ENCODE measurements at regions not wholly inside any gene's neighbourhood (a gene's known extent, or its start where the extent isn't known, plus 50 kb on each side); places are given as distances from the start of the nearest gene placed in this dataset.

DNA sequence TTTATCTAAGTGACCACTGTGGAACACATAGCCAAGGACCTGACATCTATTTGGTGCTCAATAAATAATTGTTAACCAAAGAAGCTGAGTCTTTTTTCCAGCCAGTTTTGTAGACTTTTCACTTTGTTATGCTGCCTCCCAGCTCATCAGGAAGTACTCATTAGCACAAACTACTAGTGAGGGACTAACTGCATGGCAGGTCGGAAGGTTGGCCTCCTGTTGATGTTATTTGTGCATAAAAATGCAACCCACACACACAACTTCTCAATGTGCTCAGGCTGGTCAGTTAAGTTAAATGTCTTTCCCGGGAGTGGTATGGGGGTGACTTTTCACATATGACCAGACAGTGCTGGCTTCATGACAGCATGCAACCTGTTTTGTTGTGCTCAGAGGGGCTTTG lies 263.0 kb upstream of the TOPAZ1 start:
- H3K27ac ChIP-seq (ENCODE audit: low read depth, low read length): no peak overlapping the region
- no peaks in the 10 kb centered on the region for H3K79me2 ChIP-seq (ENCODE audit: insufficient read depth, low read length)
- TF ChIP-seq, protein P1, sequence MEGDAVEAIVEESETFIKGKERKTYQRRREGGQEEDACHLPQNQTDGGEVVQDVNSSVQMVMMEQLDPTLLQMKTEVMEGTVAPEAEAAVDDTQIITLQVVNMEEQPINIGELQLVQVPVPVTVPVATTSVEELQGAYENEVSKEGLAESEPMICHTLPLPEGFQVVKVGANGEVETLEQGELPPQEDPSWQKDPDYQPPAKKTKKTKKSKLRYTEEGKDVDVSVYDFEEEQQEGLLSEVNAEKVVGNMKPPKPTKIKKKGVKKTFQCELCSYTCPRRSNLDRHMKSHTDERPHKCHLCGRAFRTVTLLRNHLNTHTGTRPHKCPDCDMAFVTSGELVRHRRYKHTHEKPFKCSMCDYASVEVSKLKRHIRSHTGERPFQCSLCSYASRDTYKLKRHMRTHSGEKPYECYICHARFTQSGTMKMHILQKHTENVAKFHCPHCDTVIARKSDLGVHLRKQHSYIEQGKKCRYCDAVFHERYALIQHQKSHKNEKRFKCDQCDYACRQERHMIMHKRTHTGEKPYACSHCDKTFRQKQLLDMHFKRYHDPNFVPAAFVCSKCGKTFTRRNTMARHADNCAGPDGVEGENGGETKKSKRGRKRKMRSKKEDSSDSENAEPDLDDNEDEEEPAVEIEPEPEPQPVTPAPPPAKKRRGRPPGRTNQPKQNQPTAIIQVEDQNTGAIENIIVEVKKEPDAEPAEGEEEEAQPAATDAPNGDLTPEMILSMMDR (IDR thresholded peaks at IDR 0.05; ENCODE audit: extremely low read depth, low read depth, low read length): no peak

GRCh38 chr3:43979645-43980044 lies 262.0 kb upstream of the TOPAZ1 start:
- no peak overlapping the region for H3K4me3 ChIP-seq (ENCODE audit: insufficient read depth, low read length)
- H3K27ac ChIP-seq (ENCODE audit: low read depth, low read length): no peak overlapping the region
- no peaks in the 10 kb centered on the region for H3K36me3 ChIP-seq (ENCODE audit: insufficient read depth, low read length)
- DNase-seq (ENCODE audit: insufficient read length, low spot score, missing footprints): no peak
- no peaks in the 10 kb centered on the region for H3K9me3 ChIP-seq (ENCODE audit: low read depth, low read length)
- no peaks in the 10 kb centered on the region for H4K20me1 ChIP-seq (ENCODE audit: insufficient read depth, low read length)
- TF ChIP-seq, protein P1 (IDR thresholded peaks at IDR 0.05; ENCODE audit: extremely low read depth, low read depth, low read length): no peak
- no peaks in the 10 kb centered on the region for H3K79me2 ChIP-seq (ENCODE audit: insufficient read depth, low read length)
- H3K4me2 ChIP-seq (ENCODE audit: insufficient read depth, low read length): no peak overlapping the region
- no peaks in the 10 kb centered on the region for H3K4me1 ChIP-seq (ENCODE audit: insufficient read depth, low read length)
- H3K27me3 ChIP-seq (ENCODE audit: insufficient read depth, low read length): no peaks in the 10 kb centered on the region
- H2AFZ ChIP-seq (ENCODE audit: low read length): no peak overlapping the region

More for the DNA sequence above, 263.0 kb upstream of the TOPAZ1 start:
- no peak overlapping the region for H3K4me2 ChIP-seq (ENCODE audit: insufficient read depth, low read length)
- no peaks in the 10 kb centered on the region for H3K9me3 ChIP-seq (ENCODE audit: low read depth, low read length)
- H2AFZ ChIP-seq (ENCODE audit: low read length): no peak overlapping the region
- H4K20me1 ChIP-seq (ENCODE audit: insufficient read depth, low read length): no peaks in the 10 kb centered on the region
- H3K4me3 ChIP-seq (ENCODE audit: insufficient read depth, low read length): no peak overlapping the region
- H3K27me3 ChIP-seq (ENCODE audit: insufficient read depth, low read length): no peaks in the 10 kb centered on the region
- DNase-seq (ENCODE audit: insufficient read length, low spot score, missing footprints): no peak
- H3K36me3 ChIP-seq (ENCODE audit: insufficient read depth, low read length): no peaks in the 10 kb centered on the region
- no peaks in the 10 kb centered on the region for H3K4me1 ChIP-seq (ENCODE audit: insufficient read depth, low read length)

DNA sequence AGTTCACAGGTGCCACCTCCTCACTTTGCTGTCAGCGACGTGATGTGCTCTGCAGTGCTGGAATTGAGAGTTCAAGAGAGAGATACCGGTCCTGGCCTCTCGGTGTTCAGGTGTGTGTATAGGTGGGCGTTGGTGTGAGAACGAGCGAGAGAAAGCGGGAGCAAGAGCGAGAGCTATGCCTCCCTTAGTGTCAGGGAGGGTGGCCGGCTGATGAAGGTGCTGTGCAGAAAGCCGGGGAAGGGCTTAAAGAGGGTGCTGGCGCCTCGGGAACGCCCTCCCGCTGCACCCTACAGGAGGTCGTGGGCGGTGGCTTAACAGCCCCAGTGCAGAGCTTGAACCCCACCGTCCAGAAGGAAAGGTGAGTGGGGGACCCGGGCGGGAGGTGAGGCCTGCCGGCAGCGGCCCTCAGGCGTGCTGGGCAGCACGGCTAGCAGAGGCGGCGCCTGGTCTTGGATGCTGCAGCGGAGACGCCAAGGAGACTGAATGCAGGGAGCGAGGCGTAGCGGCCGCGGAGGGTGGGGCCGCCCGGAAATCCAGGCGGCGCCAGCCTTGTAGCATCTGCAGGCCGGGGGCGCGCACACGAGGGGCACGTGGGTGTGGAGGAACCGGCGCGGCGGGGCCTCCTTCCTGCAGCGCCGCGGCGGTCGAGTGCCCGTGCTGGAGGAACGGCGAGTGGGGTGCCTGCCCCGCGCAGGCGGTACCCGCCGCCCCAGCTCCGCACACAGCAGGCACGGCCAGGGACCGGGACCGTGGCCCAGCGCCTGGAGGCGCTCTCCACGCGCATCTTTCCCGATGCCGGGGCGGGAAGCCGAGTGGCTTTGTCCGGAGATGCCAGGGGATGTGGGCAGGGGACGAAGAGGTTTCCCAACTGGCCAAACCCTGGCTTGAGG lies 246.8 kb upstream of the TOPAZ1 start:
- Histone ChIP-seq H3K4me3 (ENCODE audit: insufficient read depth, low read length) (peak overlapping the region; percentile 81), H3K27me3 (ENCODE audit: insufficient read depth, low read length) (peaks cover 51% of the 10 kb centered on the region)

More for the DNA sequence above, 246.8 kb upstream of the TOPAZ1 start:
- H2AFZ ChIP-seq (ENCODE audit: low read length): peak overlapping the region; percentile 56
- H3K4me2 ChIP-seq (ENCODE audit: insufficient read depth, low read length): peak overlapping the region; percentile 86
- H3K79me2 ChIP-seq (ENCODE audit: insufficient read depth, low read length): peaks cover 8% of the 10 kb centered on the region
- TF ChIP-seq, protein P1 (IDR thresholded peaks at IDR 0.05; ENCODE audit: extremely low read depth, low read depth, low read length): no peak
- no peaks in the 10 kb centered on the region for H3K9me3 ChIP-seq (ENCODE audit: low read depth, low read length)
- no peak overlapping the region for H3K27ac ChIP-seq (ENCODE audit: low read depth, low read length)
- H3K36me3 ChIP-seq (ENCODE audit: insufficient read depth, low read length): no peaks in the 10 kb centered on the region
- DNase-seq (ENCODE audit: insufficient read length, low spot score, missing footprints): peak; percentile 90
- H4K20me1 ChIP-seq (ENCODE audit: insufficient read depth, low read length): no peaks in the 10 kb centered on the region
- peaks cover 22% of the 10 kb centered on the region for H3K4me1 ChIP-seq (ENCODE audit: insufficient read depth, low read length)

All from osteoblast (primary cell).